HCT116 (cell line): ENCODE measurements at regions not wholly inside any gene's neighbourhood (a gene's known extent, or its start where the extent isn't known, plus 50 kb on each side); places are given as distances from the start of the nearest gene placed in this dataset.

ENCODE experiments used
- ATAC-seq: fragments of 200-7000 bp; cut with Tn5 transposase; 2 replicates; pipeline ENCODE4 v1.9.1; 2020; ENCODE audit warnings: mild to moderate bottlenecking, moderate library complexity
- BruUV-seq: library from RNA; stranded (reverse); fragments of 400-500 nt; replicated peaks from 2 replicates; lab custom pipeline; 2021; lab: Mats Ljungman, UMichigan
- CTCF ChIA-PET: fragments of 300-600 bp; sonication (Branson Sonifier 250); formaldehyde crosslinking; loops from one replicate; lab custom pipeline; 2021; ENCODE audit warnings: antibody characterized with exemption; lab: Charles Lee
- POLR2A ChIA-PET: fragments of 300-600, 350-600 bp; sonication (Branson Sonifier 250); formaldehyde crosslinking; loops from one replicate; lab custom pipeline; 2021; ENCODE audit warnings: antibody characterized with exemption; lab: Charles Lee
- RAD21 ChIA-PET, 2 experiments: fragments of 300-600 bp; sonication (Branson Sonifier 250); formaldehyde crosslinking; loops; one replicate each; lab custom pipeline; 2023; ENCODE audit warnings: low total read pairs in 2 of 2; ENCODE audit not compliant: uncharacterized antibody in 2 of 2, unreplicated experiment in 2 of 2, low non-redundant PET in 1 of 2; lab: Charles Lee
- DNase-seq: peaks from one replicate; pipeline ENCODE4 v3.0.0-alpha.2; 2010; ENCODE audit warnings: low read depth, low spot score
- H2AFZ ChIP-seq: fragments of 200-600 bp; shearing (Covaris generic), sonication (generic); 2 replicates; pipeline ENCODE4 v1.6.1; 2017; ENCODE audit warnings: low read depth, mixed run types, mixed read lengths, antibody characterized with exemption, low read length; ENCODE audit not compliant: poor library complexity, severe bottlenecking
- H3K27ac ChIP-seq: 2 replicates; pipeline ENCODE4 v1.5.1; 2012; ENCODE audit warnings: low read depth, low read length
- H3K27me3 ChIP-seq: fragments of 200-600 bp; sonication (generic); 2 replicates; pipeline ENCODE4 v1.6.1; 2016; ENCODE audit warnings: mixed run types, low read length, mixed read lengths; ENCODE audit not compliant: insufficient read depth
- H3K36me3 ChIP-seq, 2 experiments: fragments of 200-500 bp in 1 of 2; fragments of 200-600 bp in 1 of 2; sonication (Bioruptor generic) in 1 of 2; sonication (generic) in 1 of 2; 2 replicates each; pipeline versions ENCODE4 v1.5.1 to v1.6.1; 2014 to 2016; ENCODE audit warnings: low read length in 2 of 2, inconsistent platforms in 1 of 2, mixed read lengths in 1 of 2, mixed run types in 1 of 2; ENCODE audit not compliant: insufficient read depth in 2 of 2, control insufficient read depth in 1 of 2
- H3K4me1 ChIP-seq, 2 experiments: fragments of 200-600 bp in 1 of 2; sonication (generic) in 1 of 2; 2 replicates each; pipeline versions ENCODE4 v1.5.1 to v1.6.1; 2012 to 2017; ENCODE audit warnings: low read length in 2 of 2, inconsistent platforms in 1 of 2, mild to moderate bottlenecking in 1 of 2, mixed read lengths in 1 of 2, mixed run types in 1 of 2, moderate library complexity in 1 of 2; ENCODE audit not compliant: insufficient read depth in 2 of 2, control insufficient read depth in 1 of 2
- H3K4me2 ChIP-seq: fragments of 200-600 bp; sonication (generic); 2 replicates; pipeline ENCODE4 v1.6.1; 2017; ENCODE audit warnings: mixed run types, low read length, mixed read lengths
- H3K4me3 ChIP-seq, 2 experiments: fragments of 200-600 bp in 1 of 2; sonication (generic) in 1 of 2; replicated peaks in 1 of 2; 2 replicates each; pipeline ENCODE4 v1.5.1; 2011 to 2016; ENCODE audit warnings: low read length in 2 of 2, control low read depth in 1 of 2, low read depth in 1 of 2, mild to moderate bottlenecking in 1 of 2, mixed read lengths in 1 of 2, mixed run types in 1 of 2
- H3K79me2 ChIP-seq: fragments of 200-600 bp; sonication (generic); 2 replicates; pipeline ENCODE4 v1.6.1; 2017; ENCODE audit warnings: mild to moderate bottlenecking, mixed run types, low read length, moderate library complexity, mixed read lengths; ENCODE audit not compliant: insufficient read depth
- H3K9ac ChIP-seq: fragments of 200-600 bp; sonication (generic); 2 replicates; pipeline ENCODE4 v1.6.1; 2016; ENCODE audit warnings: low read length, mixed read lengths
- H3K9me2 ChIP-seq: fragments of 200-600 bp; sonication (generic), shearing (Covaris generic); 2 replicates; pipeline ENCODE4 v1.6.1; 2017; ENCODE audit warnings: mixed run types, mild to moderate bottlenecking, moderate library complexity; ENCODE audit not compliant: insufficient read depth
- H3K9me3 ChIP-seq, 2 experiments: fragments of 200-500 bp in 1 of 2; fragments of 200-600 bp in 1 of 2; sonication (Bioruptor generic) in 1 of 2; sonication (generic) in 1 of 2; 2 replicates each; pipeline ENCODE4 v1.6.1; 2014 to 2017; ENCODE audit warnings: low read length in 2 of 2, mixed read lengths in 2 of 2, inconsistent platforms in 1 of 2, low read depth in 1 of 2, mild to moderate bottlenecking in 1 of 2, mixed run types in 1 of 2, moderate library complexity in 1 of 2; ENCODE audit not compliant: control insufficient read depth in 1 of 2, insufficient read depth in 1 of 2
- H4K20me1 ChIP-seq: fragments of 200-600 bp; sonication (generic), shearing (Covaris generic); 2 replicates; pipeline ENCODE4 v1.6.1; 2017; ENCODE audit warnings: mixed run types, mild to moderate bottlenecking, moderate library complexity; ENCODE audit not compliant: insufficient read depth
- CBX3 ChIP-seq: IDR thresholded peaks from 2 replicates; pipeline ENCODE4 v1.6.1; 2012; ENCODE audit warnings: low read depth
- EZH2 ChIP-seq: fragments of 200-600 bp; sonication (generic); IDR thresholded peaks from 2 replicates; pipeline ENCODE4 v1.6.1; 2017; ENCODE audit warnings: antibody characterized with exemption, mixed run types
- EZH2phosphoT487 ChIP-seq: fragments of 200-600 bp; IDR thresholded peaks from 2 replicates; pipeline ENCODE4 v1.6.1; 2018; ENCODE audit warnings: antibody characterized with exemption, borderline replicate concordance
- JUND ChIP-seq: IDR thresholded peaks from 2 replicates; pipeline ENCODE4 v1.6.1; 2012
- POLR2A ChIP-seq: IDR thresholded peaks from 2 replicates; pipeline ENCODE4 v1.7.0; 2011; ENCODE audit warnings: borderline replicate concordance; ENCODE audit not compliant: insufficient read depth, insufficient read length; ENCODE audit errors: extremely low read depth
- RAD21 ChIP-seq: IDR thresholded peaks from 2 replicates; pipeline ENCODE4 v1.6.1; 2012; ENCODE audit warnings: low read depth, mild to moderate bottlenecking
- SRF ChIP-seq: IDR thresholded peaks from 2 replicates; pipeline ENCODE4 v1.6.1; 2012; ENCODE audit warnings: low read depth
- YY1 ChIP-seq: IDR thresholded peaks from 2 replicates; pipeline ENCODE4 v1.6.1; 2011; ENCODE audit warnings: low read length, low read depth, moderate library complexity, mild to moderate bottlenecking; ENCODE audit not compliant: insufficient replicate concordance; ENCODE audit errors: extremely low read depth
- intact Hi-C: fragments of 100-400 bp; cut with micrococcal nuclease; formaldehyde crosslinking; loops from 2 replicates; pipeline ENCODE4 v1.10.0; 2022
- TF ChIP-seq, protein P1 (sequence below): IDR thresholded peaks from 2 replicates; pipeline ENCODE4 v1.6.1; 2012
- TF ChIP-seq, protein P2 (sequence below): IDR thresholded peaks from 2 replicates; pipeline ENCODE4 v1.6.1; 2011; ENCODE audit warnings: mild to moderate bottlenecking, low read length, moderate library complexity; ENCODE audit not compliant: insufficient replicate concordance; ENCODE audit errors: extremely low read depth
- TF ChIP-seq, protein P3 (sequence below): IDR thresholded peaks from 2 replicates; pipeline ENCODE4 v1.6.1; 2012

DNA sequence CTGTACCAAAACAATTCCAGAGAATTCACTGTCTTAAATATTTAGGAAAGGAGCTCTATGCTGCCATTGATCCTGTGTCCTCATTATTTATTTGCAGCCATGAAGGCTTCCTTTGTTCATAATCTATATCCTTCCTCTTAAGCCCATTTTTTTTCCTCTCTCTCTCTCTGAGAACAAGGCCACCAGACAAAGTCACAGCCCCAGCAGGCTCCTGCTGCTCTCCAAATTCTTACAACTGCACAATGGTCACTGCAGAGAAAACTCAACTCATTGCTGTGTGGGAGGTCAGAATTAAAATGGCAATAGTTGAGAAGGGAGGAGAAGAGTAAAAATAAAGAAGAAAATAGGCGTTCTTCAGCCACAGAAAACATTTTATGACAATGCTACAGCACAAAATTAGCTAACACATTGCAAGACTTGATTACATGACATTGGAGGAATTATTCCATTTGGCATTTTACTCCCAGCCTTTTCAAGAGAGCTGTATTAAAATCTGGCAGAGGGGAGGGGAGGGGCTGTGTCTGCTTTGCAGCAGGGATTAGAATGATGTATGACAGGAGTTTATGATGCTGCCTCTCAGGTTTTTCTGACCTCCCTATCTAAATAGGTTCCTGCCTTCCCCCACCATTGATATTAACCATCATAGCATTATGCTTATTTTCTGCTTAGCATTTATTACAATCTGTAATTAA is 399.7 kb upstream of the THBS1 start:
- ChIA-PET CTCF (interaction anchor here (1.0 kb wide), 1 partner anchor 9 kb away, joined by 3 read pairs; no protein-coding TSS in a partner anchor), RAD21 (no interaction called here), POLR2A (no interaction called here)
- Histone ChIP-seq H3K79me2 (no peaks in the 10 kb centered on the region), H3K4me2 (no peak overlapping the region), H3K27me3 (no peaks in the 10 kb centered on the region), H3K9me3 (no peaks in the 10 kb centered on the region), H3K9me2 (no peaks in the 10 kb centered on the region), H2AFZ (no peak overlapping the region), H3K9ac (no peak overlapping the region), H4K20me1 (no peaks in the 10 kb centered on the region), H3K4me3 (no peak overlapping the region), H3K36me3 (no peaks in the 10 kb centered on the region), H3K27ac (no peak overlapping the region)
- no TSS peak for BruUV-seq
- intact Hi-C loops = no loop called here
- ATAC-seq = no peak
- DNase-seq = no peak
- TF ChIP-seq, protein P1, sequence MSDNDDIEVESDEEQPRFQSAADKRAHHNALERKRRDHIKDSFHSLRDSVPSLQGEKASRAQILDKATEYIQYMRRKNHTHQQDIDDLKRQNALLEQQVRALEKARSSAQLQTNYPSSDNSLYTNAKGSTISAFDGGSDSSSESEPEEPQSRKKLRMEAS = no peak
- TF ChIP-seq JUND (no peak), SRF (no peak), CBX3 (no peak)
- TF ChIP-seq, protein P2, sequence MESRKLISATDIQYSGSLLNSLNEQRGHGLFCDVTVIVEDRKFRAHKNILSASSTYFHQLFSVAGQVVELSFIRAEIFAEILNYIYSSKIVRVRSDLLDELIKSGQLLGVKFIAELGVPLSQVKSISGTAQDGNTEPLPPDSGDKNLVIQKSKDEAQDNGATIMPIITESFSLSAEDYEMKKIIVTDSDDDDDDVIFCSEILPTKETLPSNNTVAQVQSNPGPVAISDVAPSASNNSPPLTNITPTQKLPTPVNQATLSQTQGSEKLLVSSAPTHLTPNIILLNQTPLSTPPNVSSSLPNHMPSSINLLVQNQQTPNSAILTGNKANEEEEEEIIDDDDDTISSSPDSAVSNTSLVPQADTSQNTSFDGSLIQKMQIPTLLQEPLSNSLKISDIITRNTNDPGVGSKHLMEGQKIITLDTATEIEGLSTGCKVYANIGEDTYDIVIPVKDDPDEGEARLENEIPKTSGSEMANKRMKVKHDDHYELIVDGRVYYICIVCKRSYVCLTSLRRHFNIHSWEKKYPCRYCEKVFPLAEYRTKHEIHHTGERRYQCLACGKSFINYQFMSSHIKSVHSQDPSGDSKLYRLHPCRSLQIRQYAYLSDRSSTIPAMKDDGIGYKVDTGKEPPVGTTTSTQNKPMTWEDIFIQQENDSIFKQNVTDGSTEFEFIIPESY = no peak
- TF ChIP-seq, all 23 proteins: peak for 0
- no peaks in the 10 kb centered on the region for H3K4me1 ChIP-seq

DNA sequence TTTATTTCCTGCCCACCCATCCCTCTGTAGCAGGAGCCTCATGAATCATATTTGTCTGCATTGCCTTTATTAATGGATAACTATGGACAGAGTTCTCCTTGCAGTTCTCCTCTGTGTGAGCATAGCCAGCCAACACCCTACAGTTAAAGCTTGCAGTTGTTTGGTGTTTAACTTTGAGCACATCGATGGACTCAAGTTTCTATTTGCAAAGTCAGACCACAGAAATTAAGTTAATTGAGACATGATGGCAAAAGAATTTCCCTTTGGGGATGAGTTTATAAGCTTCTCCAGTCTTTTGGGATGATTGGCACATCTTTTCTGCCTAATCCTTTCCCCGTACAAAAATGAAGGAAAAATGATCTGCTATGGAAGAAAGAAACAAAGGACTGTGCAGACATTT is 398.9 kb upstream of the THBS1 start:
- Histone ChIP-seq H3K4me3 (no peak overlapping the region), H3K9me2 (no peaks in the 10 kb centered on the region), H3K4me2 (no peak overlapping the region), H3K9me3 (no peaks in the 10 kb centered on the region), H3K4me1 (no peaks in the 10 kb centered on the region), H4K20me1 (no peaks in the 10 kb centered on the region), H2AFZ (no peak overlapping the region), H3K27me3 (no peaks in the 10 kb centered on the region), H3K79me2 (no peaks in the 10 kb centered on the region), H3K27ac (no peak overlapping the region), H3K36me3 (no peaks in the 10 kb centered on the region), H3K9ac (no peak overlapping the region)
- ATAC-seq (no peak), DNase-seq (no peak)
- intact Hi-C loops = no loop called here
- CTCF ChIA-PET = no interaction called here
- BruUV-seq = no TSS peak
- POLR2A ChIA-PET = no interaction called here
- RAD21 ChIA-PET = no interaction called here
- TF ChIP-seq EZH2 (no peak), SRF (no peak), CBX3 (no peak), YY1 (no peak), POLR2A (no peak), RAD21 (no peak), EZH2phosphoT487 (no peak)
- TF ChIP-seq, protein P1 = no peak
- TF ChIP-seq, protein P2 = no peak
- TF ChIP-seq, protein P3, sequence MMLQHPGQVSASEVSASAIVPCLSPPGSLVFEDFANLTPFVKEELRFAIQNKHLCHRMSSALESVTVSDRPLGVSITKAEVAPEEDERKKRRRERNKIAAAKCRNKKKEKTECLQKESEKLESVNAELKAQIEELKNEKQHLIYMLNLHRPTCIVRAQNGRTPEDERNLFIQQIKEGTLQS = no peak
